ENCODE measurements at regions not wholly inside any gene's neighbourhood (a gene's known extent, or its start where the extent isn't known, plus 50 kb on each side); places are given as distances from the start of the nearest gene placed in this dataset.
A peak's percentile ranks its signal among the peaks of the same experiment; 100 is the strongest.

DNA sequence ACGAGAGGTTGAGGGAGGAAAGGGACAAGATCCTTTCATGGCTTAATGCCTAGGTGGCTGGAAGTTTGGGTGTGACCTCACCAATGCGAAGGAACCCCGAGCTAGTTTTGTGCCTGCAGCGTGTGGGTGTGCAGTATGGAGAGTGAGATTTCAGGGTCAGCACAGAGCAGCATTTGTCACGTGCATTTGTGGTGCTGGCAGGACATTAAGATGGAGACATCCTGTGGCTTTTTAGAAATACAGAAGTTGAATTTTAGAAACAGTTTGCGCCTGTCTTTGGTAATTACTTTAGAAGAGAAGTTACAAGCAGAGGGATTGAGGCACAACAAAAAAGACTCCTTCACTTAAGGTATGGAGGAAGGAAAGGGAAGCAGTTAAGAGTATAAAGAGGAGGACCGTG, 258.2 kb upstream of the THUMPD2 start:
- no peaks in the 10 kb centered on the region for H3K4me1 ChIP-seq
- H3K27ac ChIP-seq: no peak overlapping the region
- WGBS, 2 donors: 63 to 68% methylated on average over 7 of the region's 7 CpGs
- H3K36me3 ChIP-seq: no peaks in the 10 kb centered on the region
- peaks cover 0 to 14% (median 0%) of the 10 kb centered on the region in 4 donors for H3K9me3 ChIP-seq
- TF ChIP-seq, protein P1, sequence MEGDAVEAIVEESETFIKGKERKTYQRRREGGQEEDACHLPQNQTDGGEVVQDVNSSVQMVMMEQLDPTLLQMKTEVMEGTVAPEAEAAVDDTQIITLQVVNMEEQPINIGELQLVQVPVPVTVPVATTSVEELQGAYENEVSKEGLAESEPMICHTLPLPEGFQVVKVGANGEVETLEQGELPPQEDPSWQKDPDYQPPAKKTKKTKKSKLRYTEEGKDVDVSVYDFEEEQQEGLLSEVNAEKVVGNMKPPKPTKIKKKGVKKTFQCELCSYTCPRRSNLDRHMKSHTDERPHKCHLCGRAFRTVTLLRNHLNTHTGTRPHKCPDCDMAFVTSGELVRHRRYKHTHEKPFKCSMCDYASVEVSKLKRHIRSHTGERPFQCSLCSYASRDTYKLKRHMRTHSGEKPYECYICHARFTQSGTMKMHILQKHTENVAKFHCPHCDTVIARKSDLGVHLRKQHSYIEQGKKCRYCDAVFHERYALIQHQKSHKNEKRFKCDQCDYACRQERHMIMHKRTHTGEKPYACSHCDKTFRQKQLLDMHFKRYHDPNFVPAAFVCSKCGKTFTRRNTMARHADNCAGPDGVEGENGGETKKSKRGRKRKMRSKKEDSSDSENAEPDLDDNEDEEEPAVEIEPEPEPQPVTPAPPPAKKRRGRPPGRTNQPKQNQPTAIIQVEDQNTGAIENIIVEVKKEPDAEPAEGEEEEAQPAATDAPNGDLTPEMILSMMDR (IDR thresholded peaks at IDR 0.05): no peak
- peak in 1 of 2 donors; percentile 32 for TF ChIP-seq EP300 (IDR thresholded peaks at IDR 0.05)
- TF ChIP-seq POLR2A (IDR thresholded peaks at IDR 0.05): no peak
- DNase-seq (ENCODE audit: low spot score in 2 of 2): peak in 1 of 2 donors; percentile 15
- no peak overlapping the region for H3K4me3 ChIP-seq
- no peaks in the 10 kb centered on the region for H3K27me3 ChIP-seq

DNA sequence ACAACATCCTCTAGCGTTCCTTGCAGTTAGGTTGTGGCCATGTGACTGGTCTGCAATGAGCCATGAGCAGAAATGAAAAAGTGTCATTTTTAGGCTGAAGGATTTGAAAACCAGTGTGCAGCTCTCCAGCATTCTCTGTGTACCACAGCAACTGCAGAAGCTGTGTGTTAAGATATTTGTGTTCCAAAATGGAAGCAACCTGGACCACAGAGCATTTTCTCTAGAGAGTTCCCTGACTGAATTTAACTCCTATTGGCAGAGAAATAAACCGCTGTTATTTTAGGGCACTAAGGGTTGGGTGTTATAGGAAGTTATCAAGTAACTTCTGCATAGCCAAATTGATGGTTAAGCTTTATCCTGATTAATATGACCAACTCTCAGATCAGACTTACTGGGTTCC, 257.2 kb upstream of the THUMPD2 start:
- no peak overlapping the region for H3K27ac ChIP-seq
- H3K9me3 ChIP-seq: peaks cover 0 to 14% (median 0%) of the 10 kb centered on the region in 4 donors
- TF ChIP-seq EP300 (IDR thresholded peaks at IDR 0.05) (no peak), POLR2A (IDR thresholded peaks at IDR 0.05) (no peak)
- TF ChIP-seq, protein P1 (IDR thresholded peaks at IDR 0.05): no peak
- no peaks in the 10 kb centered on the region for H3K4me1 ChIP-seq
- no peaks in the 10 kb centered on the region for H3K36me3 ChIP-seq
- no peak overlapping the region for H3K4me3 ChIP-seq
- H3K27me3 ChIP-seq: no peaks in the 10 kb centered on the region
- no peak for DNase-seq (ENCODE audit: low spot score in 2 of 2)
- WGBS, 2 donors: 72 to 83% methylated on average over 2 of the region's 2 CpGs

DNA sequence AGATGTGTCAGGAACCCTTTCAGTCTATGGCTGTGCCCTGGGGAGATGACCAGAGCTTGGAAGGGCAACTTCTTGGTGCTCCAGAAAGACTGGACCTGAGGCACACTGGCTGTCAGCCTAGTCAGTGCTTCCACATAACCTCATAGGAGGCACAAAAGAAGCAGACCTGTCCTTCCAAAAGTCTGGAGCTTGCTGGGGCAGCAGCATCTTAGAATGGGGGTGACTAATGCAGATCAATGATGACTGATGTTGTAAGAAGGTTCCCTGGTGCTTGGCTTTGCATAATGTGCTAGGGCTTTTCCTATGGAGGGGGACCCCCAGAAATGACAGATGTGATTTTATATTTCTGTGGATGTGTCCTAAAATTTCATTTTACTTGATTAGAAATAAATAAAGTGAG, 255.7 kb upstream of the THUMPD2 start:
- DNase-seq (ENCODE audit: low spot score in 2 of 2): no peak
- no peaks in the 10 kb centered on the region for H3K36me3 ChIP-seq
- H3K27ac ChIP-seq: no peak overlapping the region
- H3K27me3 ChIP-seq: no peaks in the 10 kb centered on the region
- H3K4me1 ChIP-seq: no peaks in the 10 kb centered on the region
- TF ChIP-seq POLR2A (IDR thresholded peaks at IDR 0.05) (no peak), EP300 (IDR thresholded peaks at IDR 0.05) (no peak)
- TF ChIP-seq, protein P1 (IDR thresholded peaks at IDR 0.05): no peak
- H3K4me3 ChIP-seq: no peak overlapping the region
- H3K9me3 ChIP-seq: peaks cover 0 to 14% (median 0%) of the 10 kb centered on the region in 4 donors

DNA sequence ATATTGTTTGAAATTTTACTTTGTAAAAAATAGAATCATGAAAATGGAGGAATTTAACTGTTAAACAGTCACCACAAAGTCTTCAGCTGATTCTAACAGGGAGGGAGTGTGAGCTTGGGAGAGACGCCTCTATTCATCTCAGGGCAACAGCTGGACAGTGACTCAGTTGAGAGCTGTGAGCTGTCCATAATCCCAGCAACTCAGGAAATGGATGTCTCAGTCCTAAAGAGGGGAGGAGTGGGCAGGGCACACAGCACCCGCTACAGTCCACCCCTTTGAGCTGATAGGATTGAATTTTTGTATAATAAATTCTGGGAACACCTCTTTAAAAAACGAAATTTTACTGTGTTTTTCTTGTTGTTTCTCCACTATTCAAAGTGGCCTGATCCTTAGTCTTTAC, 255.1 kb upstream of the THUMPD2 start:
- TF ChIP-seq EP300 (IDR thresholded peaks at IDR 0.05) (no peak), POLR2A (IDR thresholded peaks at IDR 0.05) (no peak)
- TF ChIP-seq, protein P1 (IDR thresholded peaks at IDR 0.05): no peak
- no peak for DNase-seq (ENCODE audit: low spot score in 2 of 2)
- Histone ChIP-seq H3K36me3 (no peaks in the 10 kb centered on the region), H3K4me1 (no peaks in the 10 kb centered on the region), H3K27ac (no peak overlapping the region), H3K9me3 (peaks cover 0 to 14% (median 0%) of the 10 kb centered on the region in 4 donors), H3K4me3 (no peak overlapping the region), H3K27me3 (no peaks in the 10 kb centered on the region)
- 72 to 74% methylated on average over 3 of the region's 3 CpGs for WGBS, 2 donors

DNA sequence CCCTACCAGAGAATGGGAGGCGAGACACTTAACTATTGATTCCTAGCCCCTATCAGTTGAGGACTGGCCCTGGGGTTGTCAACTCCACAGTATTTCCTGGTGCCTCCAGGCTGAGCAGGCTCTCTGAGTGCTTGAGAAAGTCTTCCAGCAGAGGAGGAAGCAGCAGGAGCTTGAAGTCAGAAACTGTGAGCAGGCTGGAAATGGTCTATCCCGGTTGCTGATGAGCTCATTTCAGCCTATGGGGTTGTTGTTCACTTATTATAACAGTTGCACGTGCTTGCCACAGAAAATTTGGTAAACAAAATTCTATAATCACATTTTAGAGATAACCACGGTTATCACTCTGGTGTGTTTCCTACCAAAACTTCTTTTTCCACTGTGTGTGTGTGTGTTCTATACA, 254.7 kb upstream of the THUMPD2 start:
- WGBS, 2 donors: 83 to 84% methylated on average over 4 of the region's 4 CpGs
- peaks cover 0 to 14% (median 0%) of the 10 kb centered on the region in 4 donors for H3K9me3 ChIP-seq
- DNase-seq (ENCODE audit: low spot score in 2 of 2): no peak
- no peak overlapping the region for H3K27ac ChIP-seq
- H3K27me3 ChIP-seq: no peaks in the 10 kb centered on the region
- no peak overlapping the region for H3K4me3 ChIP-seq
- H3K4me1 ChIP-seq: no peaks in the 10 kb centered on the region
- H3K36me3 ChIP-seq: no peaks in the 10 kb centered on the region
- TF ChIP-seq, protein P1 (IDR thresholded peaks at IDR 0.05): no peak
- TF ChIP-seq EP300 (IDR thresholded peaks at IDR 0.05) (no peak), POLR2A (IDR thresholded peaks at IDR 0.05) (no peak)
